HCEC 1CT (cell line): ENCODE measurements at regions not wholly inside any gene's neighbourhood (a gene's known extent, or its start where the extent isn't known, plus 50 kb on each side); places are given as distances from the start of the nearest gene placed in this dataset.

ENCODE experiments used
- DNase-seq: peaks from one replicate; pipeline ENCODE4 v3.0.0-alpha.2; 2017

DNA sequence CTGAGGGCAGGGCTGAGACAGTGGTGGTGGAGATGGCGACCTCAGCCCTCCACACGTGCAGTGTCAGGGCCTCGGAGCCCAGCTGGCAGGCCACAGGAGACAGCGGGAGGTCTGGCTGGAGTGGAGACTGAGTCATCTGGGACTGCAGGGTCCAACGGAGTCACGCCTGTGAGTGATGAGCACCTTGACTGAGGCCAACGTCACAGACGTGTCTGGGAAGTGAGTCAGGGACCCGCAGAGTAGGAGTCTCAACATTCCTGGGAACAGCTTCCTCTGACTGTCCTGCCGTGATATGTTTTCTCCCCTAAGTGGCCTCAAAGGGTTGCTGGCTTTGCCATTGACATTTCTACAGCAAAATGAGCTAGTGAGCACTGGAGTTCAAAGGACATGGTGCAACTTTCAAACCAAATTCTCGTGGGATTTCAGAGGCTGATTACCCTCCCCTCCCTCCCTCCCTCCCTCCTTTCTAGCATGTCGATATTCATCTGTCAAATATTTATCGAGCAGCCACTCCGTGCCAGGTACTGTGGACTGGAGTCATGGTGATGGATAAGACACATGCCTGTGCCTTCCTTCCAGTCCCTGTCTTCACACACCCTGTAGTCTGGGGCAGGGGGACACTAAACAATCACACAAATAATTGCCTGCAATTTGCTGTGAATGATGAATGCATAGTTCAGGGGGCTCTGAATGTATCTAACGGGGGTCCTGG is 53.3 kb upstream of the AMOTL2 start:
- peak; percentile 100 for DNase-seq

DNA sequence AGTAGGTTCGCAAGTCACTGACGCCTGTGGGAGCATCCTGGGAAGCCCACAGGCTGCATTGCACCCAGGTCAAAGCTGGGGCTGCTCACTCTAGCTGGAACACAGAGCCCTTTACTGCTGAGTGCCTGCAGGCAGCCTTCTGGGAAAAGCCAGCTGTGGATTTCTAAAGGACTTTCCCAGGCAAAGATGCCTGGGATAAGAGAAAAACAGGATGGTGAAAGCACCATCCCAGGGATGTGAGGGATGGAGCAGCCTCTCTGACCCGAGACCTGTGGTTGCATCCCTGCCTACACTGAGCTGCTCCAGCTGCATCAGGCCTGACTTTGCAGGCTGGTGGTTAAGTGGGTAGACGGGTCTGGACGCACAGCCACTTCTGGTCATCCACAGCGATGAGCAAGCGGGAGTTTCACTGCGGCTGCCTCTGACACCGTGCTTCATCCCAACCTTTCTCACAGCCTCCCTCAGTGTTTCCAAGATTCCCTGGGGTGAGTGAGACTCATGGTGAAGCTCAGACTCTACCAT is 52.5 kb upstream of the AMOTL2 start:
- DNase-seq = peak; percentile 39

DNA sequence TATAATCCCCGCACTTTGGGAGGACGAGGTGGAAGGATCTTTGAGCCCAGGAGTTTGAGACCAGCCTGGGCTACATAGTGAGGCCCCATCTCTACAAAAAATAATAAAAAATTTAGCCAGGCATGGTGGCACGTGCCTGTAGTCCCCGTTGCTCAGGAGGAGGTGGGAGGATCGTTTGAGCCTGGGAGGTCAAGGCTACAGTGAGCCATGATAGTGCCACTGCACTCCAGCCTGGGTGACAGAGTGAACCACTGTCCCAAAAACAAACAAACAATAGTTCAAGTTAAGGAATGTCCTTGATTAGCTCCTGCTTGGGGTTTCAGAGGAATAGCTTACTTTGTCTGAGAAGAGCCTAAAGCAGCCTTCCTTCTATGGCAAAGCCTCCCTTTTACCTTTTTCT is 51.7 kb upstream of the AMOTL2 start:
- DNase-seq = no peak
